Medulla oblongata (tissue), 1 donor: ENCODE measurements at regions not wholly inside any gene's neighbourhood (a gene's known extent, or its start where the extent isn't known, plus 50 kb on each side); places are given as distances from the start of the nearest gene placed in this dataset.
"Not testable (repeated sequence)": the region's sequence is repeated elsewhere in the genome, so short reads cannot be mapped to it uniquely, and the experiment has no call there.

Experiments
- DNase-seq: peaks from one replicate; pipeline ENCODE4 v3.0.0-alpha.2; 2015; ENCODE audit errors: extremely low spot score

- DNase-seq, result no peak
Measured at GRCh38 chr4:65265526-65265925, 404.8 kb downstream of the EPHA5 start.

- DNase-seq, result no peak
Measured at GRCh38 chr4:65259296-65259695, 411.0 kb downstream of the EPHA5 start.

- DNase-seq, result no peak
Measured at GRCh38 chr4:65250916-65251315, 419.4 kb downstream of the EPHA5 start.

GRCh38 chr4:65249111-65249510 lies 421.2 kb downstream of the EPHA5 start:
- DNase-seq, result no peak

GRCh38 chr4:65242156-65242846 lies 428.0 kb downstream of the EPHA5 start:
- DNase-seq, result no peak

- DNase-seq, result no peak
Measured at GRCh38 chr4:65241257-65241997, 428.9 kb downstream of the EPHA5 start.

- no peak for DNase-seq
Measured at GRCh38 chr4:65234061-65234460, 436.2 kb downstream of the EPHA5 start.

GRCh38 chr4:65227628-65228027 lies 442.7 kb downstream of the EPHA5 start:
- no peak for DNase-seq

- DNase-seq, result no peak
Measured at GRCh38 chr4:65223601-65224000, 446.7 kb downstream of the EPHA5 start.

GRCh38 chr4:65223074-65223473 lies 447.2 kb downstream of the EPHA5 start:
- not testable (repeated sequence) for DNase-seq

- no peak for DNase-seq
Measured at GRCh38 chr4:65217179-65217578, 453.1 kb downstream of the EPHA5 start.

- DNase-seq, result no peak
Measured at GRCh38 chr4:65202853-65203236, 467.4 kb downstream of the EPHA5 start.

- no peak for DNase-seq
Measured at GRCh38 chr4:65202165-65202852, 468.0 kb downstream of the EPHA5 start.

- no peak for DNase-seq
Measured at GRCh38 chr4:65195666-65196065, 474.6 kb downstream of the EPHA5 start.

GRCh38 chr4:65195002-65195401 lies 475.3 kb downstream of the EPHA5 start:
- DNase-seq, result no peak

- DNase-seq, result no peak
Measured at GRCh38 chr4:65193985-65194384, 476.3 kb downstream of the EPHA5 start.

GRCh38 chr4:65190780-65191179 lies 479.5 kb downstream of the EPHA5 start:
- no peak for DNase-seq

- DNase-seq, result no peak
Measured at GRCh38 chr4:65175585-65175984, 494.7 kb downstream of the EPHA5 start.

- no peak for DNase-seq
Measured at GRCh38 chr4:65170768-65171514, 499.3 kb downstream of the EPHA5 start.

- no peak for DNase-seq
Measured at GRCh38 chr4:65167719-65168118, 502.6 kb downstream of the EPHA5 start.

- DNase-seq, result no peak
Measured at GRCh38 chr4:65152205-65152604, 518.1 kb downstream of the EPHA5 start.

GRCh38 chr4:65139998-65140397 lies 530.3 kb downstream of the EPHA5 start:
- no peak for DNase-seq
